ENCODE measurements at regions not wholly inside any gene's neighbourhood (a gene's known extent, or its start where the extent isn't known, plus 50 kb on each side); places are given as distances from the start of the nearest gene placed in this dataset.

- no peak for DNase-seq
Observed at GRCh38 chr2:176388861-176389260, 119.6 kb downstream of the MTX2 start.

- no peak for DNase-seq
Observed at GRCh38 chr2:176390276-176391147, 121.3 kb downstream of the MTX2 start.

DNA sequence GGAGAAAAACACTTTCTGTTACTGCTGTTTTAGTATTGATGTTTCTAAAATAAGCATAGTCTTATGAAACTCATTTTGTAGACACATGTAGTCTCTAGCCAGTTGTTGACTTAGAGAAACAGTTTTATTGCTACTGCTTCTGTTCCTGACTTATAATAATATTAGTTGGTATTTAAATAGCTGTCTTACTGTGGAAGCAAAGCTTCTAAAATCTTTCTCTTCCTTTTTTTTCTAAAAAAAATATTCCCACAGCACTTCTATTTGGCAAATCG lies 121.8 kb downstream of the MTX2 start:
- no peak for DNase-seq

DNA sequence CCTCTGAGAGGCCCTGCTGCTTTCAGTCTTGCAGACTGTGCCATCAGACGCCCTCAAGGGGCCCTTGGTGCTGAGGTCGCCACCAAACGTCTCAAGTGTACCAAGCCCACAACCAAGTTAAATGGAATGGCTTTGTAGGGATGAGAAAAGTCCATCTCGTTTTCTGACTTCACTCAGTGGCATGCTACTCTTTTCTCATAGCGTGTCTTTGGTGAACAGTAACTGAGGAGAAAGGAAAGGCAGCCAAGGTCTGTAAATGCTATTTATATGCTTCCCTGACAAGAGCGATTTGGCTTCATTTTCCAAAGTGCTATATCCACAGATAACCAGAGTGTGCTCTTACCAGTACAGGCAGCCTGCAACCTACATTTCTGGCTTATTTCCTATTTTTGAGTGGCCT lies 123.0 kb downstream of the MTX2 start:
- no peak for DNase-seq

GRCh38 chr2:176392744-176393414 lies 123.6 kb downstream of the MTX2 start:
- DNase-seq = no peak

- no peak for DNase-seq
Observed at GRCh38 chr2:176395273-176395854, 126.1 kb downstream of the MTX2 start.

DNA sequence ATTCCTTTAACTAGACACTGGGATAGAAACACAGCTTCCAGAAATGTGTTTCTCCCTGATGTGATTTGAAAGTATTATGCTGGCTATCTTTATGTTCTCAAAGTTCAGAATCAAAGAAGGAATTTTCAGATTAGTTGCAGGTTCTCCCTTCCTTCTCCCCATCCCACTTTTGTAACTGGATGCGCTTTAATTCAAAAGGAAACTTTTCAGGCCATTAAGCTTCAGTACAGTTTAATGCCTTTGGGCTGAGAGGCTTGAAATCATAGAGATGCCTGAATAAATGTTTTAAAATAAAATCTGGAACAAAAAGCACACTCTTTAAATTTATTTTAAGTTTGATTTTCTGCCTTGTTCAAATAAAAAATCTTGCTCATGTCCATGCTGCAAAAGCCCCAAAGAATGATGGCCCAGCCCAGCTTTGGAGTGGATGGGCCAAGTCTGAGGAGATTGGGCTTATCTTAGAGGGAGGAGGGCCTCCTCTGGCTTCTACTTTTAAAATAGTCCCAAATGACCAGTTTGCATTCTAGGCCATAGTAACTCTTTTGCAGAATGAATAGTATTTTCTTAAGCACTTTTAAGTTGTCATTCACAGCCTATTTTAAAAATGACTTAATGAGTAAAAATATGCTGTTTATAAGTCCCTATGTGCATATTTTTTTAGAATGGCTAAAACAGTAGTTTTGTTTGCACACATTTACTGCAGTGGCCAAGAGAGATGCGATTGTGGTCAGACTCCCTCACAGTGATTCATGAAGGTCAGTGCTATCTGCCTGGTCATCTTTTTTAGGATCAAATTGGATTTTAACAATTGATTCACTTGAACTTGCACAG lies 129.2 kb downstream of the MTX2 start:
- no peak for DNase-seq

DNA sequence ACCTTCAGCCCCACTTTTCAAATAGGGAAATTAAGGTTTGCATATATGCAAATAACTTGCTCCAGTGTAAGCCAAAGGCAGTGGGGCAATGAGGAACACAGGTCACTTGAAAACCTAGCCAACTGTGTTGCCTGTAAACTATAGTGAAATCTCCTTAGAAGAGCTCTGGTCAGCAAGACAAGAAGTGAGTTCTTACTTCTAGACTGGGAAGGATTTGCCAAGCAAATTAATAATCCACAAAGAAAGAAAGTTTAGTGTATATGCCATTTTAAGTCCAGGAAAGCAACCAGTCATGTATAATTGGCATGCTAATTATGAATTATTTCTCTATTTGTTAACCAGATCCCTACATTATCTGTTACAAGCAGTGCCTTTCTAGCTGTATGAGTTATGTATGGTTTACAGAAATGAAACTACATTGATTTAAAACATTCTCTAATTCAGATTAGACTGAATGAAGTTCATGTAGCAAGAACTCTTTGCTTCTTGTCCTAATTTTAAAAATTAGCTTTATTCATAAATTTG lies 129.9 kb downstream of the MTX2 start:
- no peak for DNase-seq

DNA sequence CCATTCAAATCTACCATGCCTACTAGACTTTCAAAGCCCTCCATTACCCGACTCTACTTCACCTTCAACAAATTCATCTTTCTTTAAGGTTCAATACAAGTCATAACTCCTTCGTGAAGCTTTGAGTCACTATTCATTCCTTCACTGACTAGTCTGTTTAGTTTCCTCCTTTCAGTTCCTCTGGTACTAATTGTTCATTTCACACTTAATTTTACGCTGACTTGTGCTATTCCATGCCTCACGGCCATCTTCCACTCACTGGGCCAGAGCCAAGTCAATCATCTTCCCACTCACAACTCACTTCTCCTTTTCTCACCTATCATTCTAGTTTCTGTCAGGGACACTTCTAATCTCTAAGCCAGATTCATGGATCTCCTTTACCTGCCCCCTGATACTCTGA lies 136.2 kb downstream of the MTX2 start:
- DNase-seq = no peak

GRCh38 chr2:176407706-176408105 lies 138.5 kb downstream of the MTX2 start:
- no peak for DNase-seq

GRCh38 chr2:176409671-176410070 lies 140.4 kb downstream of the MTX2 start:
- no peak for DNase-seq

DNA sequence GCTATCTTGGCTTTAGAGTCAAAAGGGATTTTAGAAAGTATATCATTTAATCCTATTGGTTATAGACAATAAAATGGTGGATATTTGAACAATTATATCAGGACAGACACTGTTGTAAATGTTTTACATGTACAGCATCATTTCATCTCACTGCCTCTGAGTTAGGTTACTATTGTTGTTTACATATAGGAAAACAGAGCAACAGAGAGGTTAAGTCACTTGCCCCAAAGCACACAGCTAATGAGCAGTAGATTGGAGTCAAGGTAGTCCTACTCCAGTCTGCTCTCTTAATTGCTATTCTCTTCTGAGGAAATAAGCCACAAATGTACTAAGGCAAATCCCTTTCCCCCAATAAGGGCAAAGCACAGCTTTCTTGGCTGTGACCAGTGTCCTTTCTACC lies 142.9 kb downstream of the MTX2 start:
- DNase-seq = no peak

DNA sequence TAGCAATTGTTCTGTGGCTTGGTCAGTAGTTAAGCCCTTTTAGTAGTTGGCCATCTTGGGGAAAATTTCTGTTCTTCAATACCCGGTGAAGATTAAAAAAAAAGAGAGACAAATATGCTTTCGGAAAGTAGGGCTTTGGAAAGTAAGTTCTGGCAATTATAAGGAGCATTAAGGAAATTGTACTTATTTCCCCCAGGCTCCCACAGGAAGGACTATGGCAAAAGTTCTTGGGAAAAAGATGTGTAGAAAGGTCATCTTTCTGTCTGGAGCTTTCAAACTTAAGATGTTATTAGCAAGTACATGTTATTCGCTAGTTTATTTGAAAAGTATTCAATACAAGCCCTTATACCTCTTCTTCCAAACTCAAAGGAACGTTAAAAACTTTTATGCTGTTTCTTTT lies 144.5 kb downstream of the MTX2 start:
- no peak for DNase-seq

DNA sequence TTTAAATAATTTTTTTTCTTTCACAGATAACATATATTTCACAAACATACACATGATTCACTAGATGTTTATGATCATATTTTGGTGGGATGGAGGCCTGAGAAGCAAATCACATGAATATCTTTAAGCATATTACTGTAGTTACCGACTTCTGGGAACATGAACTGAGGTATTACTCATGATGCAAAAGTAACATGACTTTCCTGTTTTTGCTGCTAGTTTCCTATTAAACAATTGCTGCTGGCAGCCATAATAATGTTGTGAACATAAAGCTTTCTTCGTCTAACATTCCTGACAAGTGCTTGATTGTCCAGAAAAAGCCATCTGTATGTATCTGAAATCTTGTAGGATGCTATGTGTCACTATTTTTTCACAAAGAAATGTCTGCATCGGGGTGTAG lies 145.4 kb downstream of the MTX2 start:
- DNase-seq = no peak

DNA sequence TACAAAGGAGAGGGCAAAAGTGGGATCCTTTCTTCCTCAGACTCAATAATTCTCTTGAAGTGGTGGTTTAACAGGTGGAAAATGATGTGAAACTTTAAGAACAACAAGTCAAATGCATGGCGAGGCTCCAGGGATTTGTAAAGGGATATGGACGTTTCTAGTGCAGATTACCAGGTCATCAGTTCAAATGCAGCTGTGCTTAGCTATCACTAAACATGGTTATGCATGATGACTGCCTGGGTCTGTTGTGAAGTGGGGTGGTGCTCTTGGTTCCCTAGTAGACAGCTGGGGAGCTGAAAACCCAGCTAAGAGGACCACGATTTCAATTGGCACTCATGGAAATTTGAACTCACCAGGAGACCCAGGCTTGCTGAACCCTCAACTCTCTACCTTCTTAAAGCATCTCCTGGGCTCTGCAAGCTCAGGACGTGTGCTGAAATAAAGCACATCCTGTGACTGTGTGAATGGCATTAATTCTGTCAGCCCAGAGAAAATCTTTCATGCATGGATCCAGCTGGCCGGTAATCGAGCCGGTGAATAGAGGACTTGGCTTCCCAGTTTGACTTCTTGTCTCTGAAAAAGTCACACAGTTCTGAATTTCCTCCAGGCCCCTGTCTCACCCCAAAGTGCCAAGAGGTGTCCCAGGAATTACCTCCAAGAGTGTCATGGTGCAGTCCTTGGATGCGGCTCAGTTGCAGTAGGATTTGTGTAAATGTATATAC lies 146.1 kb downstream of the MTX2 start:
- DNase-seq = no peak

GRCh38 chr2:176415937-176416499 lies 146.8 kb downstream of the MTX2 start:
- no peak for DNase-seq

DNA sequence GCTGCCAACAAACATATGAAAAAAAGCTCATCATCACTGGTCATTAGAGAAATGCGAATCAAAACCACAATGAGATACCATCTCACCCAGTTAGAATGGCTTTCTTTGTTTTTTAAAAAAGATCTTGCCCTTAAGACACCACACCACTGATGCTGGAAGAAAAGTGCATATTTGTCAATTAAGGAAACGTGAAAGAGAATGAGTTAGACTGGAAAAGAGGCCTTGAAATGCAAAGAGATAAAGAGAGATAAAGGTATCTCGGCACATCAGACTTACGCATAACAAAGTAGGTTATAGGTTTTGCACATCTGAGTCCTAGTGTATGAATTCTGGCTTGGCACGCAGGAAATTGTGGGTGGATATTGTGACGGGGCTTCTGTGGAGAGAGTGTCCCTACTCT lies 149.5 kb downstream of the MTX2 start:
- DNase-seq = no peak

DNA sequence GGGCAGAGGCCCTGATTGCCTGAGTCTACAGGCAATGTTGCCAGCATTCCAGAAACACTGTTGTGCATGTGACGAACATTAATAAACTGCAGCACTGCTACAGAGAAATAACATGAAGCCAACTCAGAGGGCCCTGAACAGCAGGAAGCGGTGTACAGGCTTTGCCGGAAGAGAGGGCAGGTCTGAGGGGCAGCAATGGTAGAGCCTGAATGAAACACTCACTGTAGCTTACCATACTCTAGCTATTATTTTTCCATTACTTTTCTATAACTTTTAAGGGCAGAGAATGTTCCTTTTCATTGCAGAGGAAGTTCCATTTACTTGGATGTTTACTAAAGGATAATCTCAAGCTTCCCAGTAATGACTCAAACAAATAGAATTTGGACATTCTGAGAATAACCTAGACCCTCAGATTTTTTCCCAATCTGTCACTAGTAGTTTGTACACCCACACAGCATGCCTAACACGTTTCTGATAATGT lies 150.4 kb downstream of the MTX2 start:
- no peak for DNase-seq

DNA sequence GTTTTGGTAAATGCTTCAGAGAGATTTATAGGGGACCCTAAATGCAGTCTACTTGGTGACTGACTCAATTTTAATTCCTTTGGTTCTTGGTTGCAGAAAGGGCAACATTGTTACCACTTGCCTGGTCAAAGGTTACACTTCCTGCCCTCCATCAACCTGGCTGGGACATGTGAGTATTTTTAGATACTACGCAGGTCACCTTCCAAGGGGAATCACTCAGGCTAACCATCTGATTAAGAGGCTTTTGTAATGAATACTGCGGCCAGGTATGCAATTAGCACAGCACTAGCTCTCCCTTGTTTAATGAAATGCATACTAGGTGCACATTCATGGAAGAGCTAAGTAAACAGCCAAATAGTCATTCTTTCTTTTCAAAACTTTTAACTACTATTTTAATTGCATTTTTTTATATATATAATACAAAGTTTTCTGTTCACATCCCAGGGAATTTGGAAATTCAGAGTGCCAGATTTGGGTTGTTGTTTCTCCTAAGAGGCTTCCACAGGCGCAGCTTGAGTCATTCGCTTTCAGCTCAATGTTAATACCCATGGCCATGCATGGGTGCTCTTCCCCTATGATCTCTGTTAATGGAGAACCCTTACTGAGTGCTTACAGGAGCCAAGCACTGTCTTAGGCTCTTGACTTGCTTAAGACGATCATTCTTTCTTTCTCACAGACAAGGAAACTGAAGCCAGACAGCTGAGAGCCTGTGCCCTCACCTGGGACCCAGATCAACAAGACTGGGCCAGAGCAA lies 152.2 kb downstream of the MTX2 start:
- no peak for DNase-seq

DNA sequence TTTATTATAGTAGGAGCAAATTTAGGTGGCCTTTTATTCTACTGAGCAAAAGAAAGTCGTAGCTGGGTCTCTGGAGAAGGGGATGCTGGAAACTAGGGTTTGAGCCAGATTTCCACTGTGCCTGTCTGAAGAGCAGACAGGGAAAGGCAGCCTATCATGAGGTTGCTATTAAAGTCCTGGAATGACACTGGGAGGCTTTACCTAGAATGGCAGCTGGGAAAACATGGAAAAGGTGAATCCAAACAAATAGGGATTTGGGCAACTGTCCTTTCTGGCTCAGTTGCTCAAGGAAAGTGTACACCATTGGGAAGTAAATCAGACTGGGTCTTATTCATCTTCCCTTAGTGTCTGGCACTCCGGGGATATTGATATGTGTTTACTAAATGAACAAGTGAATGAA lies 154.6 kb downstream of the MTX2 start:
- DNase-seq = no peak

GRCh38 chr2:176424746-176425145 lies 155.5 kb downstream of the MTX2 start:
- DNase-seq = no peak

All from CD4-positive, alpha-beta T cell treated with Interleukin-1 beta for 1 hour (primary cell).